Spleen (tissue), 11 donors: ENCODE measurements at regions not wholly inside any gene's neighbourhood (a gene's known extent, or its start where the extent isn't known, plus 50 kb on each side); places are given as distances from the start of the nearest gene placed in this dataset.

Experiments
- DNase-seq: peaks from one replicate; pipeline ENCODE4 v3.0.0-alpha.2; 2020
- H3K27ac ChIP-seq, 8 donors: fragments of 200-600 bp; sonication (generic) in 7 of 8; 1 replicate in 4 of 8; 2 replicates in 4 of 8; pipeline versions ENCODE4 v1.5.0 to v1.8.0; 2016 to 2021; ENCODE audit warnings: inconsistent platforms in 4 of 8, mild to moderate bottlenecking in 4 of 8, moderate library complexity in 1 of 8
- H3K27me3 ChIP-seq, 7 donors: fragments of 200-600 bp; sonication (generic) in 6 of 7; replicated peaks in 1 of 7; 1 replicate in 4 of 7; 2 replicates in 3 of 7; pipeline versions ENCODE4 v1.5.0 to v1.8.0; 2016 to 2021; ENCODE audit warnings: inconsistent platforms in 3 of 7, mild to moderate bottlenecking in 1 of 7
- H3K36me3 ChIP-seq, 6 donors: fragments of 200-600 bp; sonication (generic) in 5 of 6; 1 replicate in 4 of 6; 2 replicates in 2 of 6; pipeline versions ENCODE4 v1.5.0 to v1.8.0; 2016 to 2021; ENCODE audit warnings: inconsistent platforms in 2 of 6
- H3K4me1 ChIP-seq, 6 donors: fragments of 200-600 bp; sonication (generic) in 5 of 6; 1 replicate in 3 of 6; 2 replicates in 3 of 6; pipeline versions ENCODE4 v1.5.0 to v1.8.0; 2016 to 2021; ENCODE audit warnings: inconsistent platforms in 3 of 6
- H3K4me3 ChIP-seq, 8 donors: fragments of 200-600 bp; sonication (generic) in 7 of 8; 1 replicate in 4 of 8; 2 replicates in 4 of 8; pipeline versions ENCODE4 v1.5.0 to v1.8.0; 2016 to 2021; ENCODE audit warnings: inconsistent platforms in 4 of 8, mild to moderate bottlenecking in 4 of 8, moderate library complexity in 2 of 8
- H3K9me3 ChIP-seq, 8 donors: fragments of 200-600 bp; sonication (generic) in 7 of 8; 1 replicate in 4 of 8; 2 replicates in 4 of 8; pipeline versions ENCODE4 v1.5.0 to v1.8.0; 2016 to 2021; ENCODE audit warnings: inconsistent platforms in 4 of 8
- CTCF ChIP-seq, 11 experiments: fragments of 200-600 bp in 7 of 11; fragments of 450-650 bp in 4 of 11; sonication (generic) in 4 of 11; IDR thresholded peaks in 8 of 11; conservative IDR thresholded peaks in 3 of 11; 1 replicate in 7 of 11; 2 replicates in 4 of 11; pipeline versions ENCODE4 v1.4.0 to v1.8.0; 2016 to 2021; ENCODE audit warnings: antibody characterized with exemption in 11 of 11, inconsistent platforms in 4 of 11, mild to moderate bottlenecking in 1 of 11
- POLR2A ChIP-seq, 3 donors: fragments of 450-650 bp; IDR thresholded peaks; one replicate each; pipeline ENCODE4 v1.5.1; 2017; ENCODE audit warnings: antibody characterized with exemption in 3 of 3, mild to moderate bottlenecking in 1 of 3
- POLR2AphosphoS5 ChIP-seq, 3 donors: sonication (generic); formaldehyde crosslinking; IDR thresholded peaks; one replicate each; pipeline ENCODE4 v1.5.1; 2017; ENCODE audit warnings: antibody characterized with exemption in 3 of 3
- WGBS, 5 donors: extraction: QIAGEN DNeasy Blood & Tissue Kit in 3 of 5; methylation state at CpG; one replicate each; pipeline versions ENCODE4 v1.1.5 to v1.1.7; 2013 to 2018; 5-methylcytosine and 5-hydroxymethylcytosine counted together
- intact Hi-C: fragments of 100-400 bp; cut with DNase I; formaldehyde crosslinking; loops from one replicate; pipeline ENCODE4 v1.15.0; 2023; ENCODE audit warnings: low total_unique reads
- donor health status: healthy with polysubstance abuse.
- donor health status: DM: no; HTN: no; CAD: no; lungs with moderate emphysema.
- donor health status: DM: no; HTN: no; CAD: no.
- donor health status: Bipolar disorder and iron deficiency.
- donor health status: healthy.
- donor health status: DM: no; HTN: no; CAD: no.
- donor health status: DM: yes; HTN: yes; CAD: no.

DNA sequence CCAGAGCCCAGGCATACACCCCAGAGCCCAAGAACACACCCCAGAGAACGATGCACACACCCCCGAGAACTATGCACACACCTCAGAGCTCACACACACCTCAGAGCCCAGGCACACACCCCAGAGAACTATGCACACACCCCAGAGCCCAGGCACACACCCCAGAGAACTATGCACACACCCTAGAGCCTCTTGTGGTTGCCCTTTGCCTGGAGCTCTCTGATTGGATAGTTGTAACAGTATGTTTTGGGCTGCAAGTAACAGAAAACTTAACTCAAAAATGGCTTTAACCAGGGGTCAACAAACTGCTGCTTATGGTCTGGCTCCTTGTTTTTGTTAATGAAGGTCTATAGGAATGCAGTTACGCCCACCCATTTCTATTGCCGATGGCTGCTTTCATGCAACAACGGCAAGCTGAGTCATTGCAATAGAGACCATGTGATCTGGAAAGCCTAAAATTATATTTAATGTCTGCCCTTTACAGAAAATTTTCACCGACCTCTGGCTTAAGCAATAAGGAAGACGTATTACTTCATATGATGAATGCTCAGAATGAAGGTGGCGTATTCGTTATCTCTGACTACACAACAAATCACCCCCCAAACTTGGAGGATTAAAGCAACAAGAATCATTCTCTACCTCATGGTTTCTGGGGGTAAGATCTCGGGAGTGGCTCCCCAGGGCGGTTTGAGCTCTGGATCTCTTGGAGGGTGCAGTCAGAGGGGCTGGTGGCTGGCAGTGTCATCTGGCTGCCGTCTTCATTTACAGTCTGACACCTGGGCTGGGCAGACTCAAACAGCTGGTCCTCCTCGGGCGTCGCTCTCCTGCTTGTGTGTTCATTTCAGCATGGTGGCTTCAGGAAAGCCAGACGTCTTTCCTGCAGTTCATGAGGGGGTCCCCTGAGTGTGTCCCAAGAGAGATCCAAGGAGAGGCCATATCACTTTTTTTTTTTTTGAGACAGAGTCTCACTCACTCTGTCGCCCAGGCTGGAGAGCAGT is 66.3 kb upstream of the NCOR2 start:
- Histone ChIP-seq H3K4me3 (no peak overlapping the region), H3K27me3 (peaks cover 0 to 8% (median 0%) of the 10 kb centered on the region in 7 donors), H3K4me1 (peaks cover 0 to 12% (median 7%) of the 10 kb centered on the region in 6 donors), H3K36me3 (no peaks in the 10 kb centered on the region), H3K27ac (peak overlapping the region in 3 of 8 donors; percentile 36 to 62 (median 53)), H3K9me3 (no peaks in the 10 kb centered on the region)
- intact Hi-C loops, result no loop called here
- no peak for DNase-seq
- TF ChIP-seq CTCF (IDR thresholded peaks at IDR 0.05 in 8 of 11, conservative IDR thresholded peaks at IDR 0.05 in 3 of 11), result no peak
- WGBS, 5 donors, result 46 to 74% (median 59%) methylated on average over 14 to 17 of the region's 17 CpGs

- 85 to 93% (median 91%) methylated on average over 9 of the region's 9 CpGs for WGBS, 5 donors
- Histone ChIP-seq H3K4me3 (no peak overlapping the region), H3K27me3 (peaks cover 0 to 8% (median 0%) of the 10 kb centered on the region in 7 donors), H3K27ac (no peak overlapping the region), H3K4me1 (peaks cover 0 to 13% (median 10%) of the 10 kb centered on the region in 6 donors), H3K9me3 (no peaks in the 10 kb centered on the region), H3K36me3 (no peaks in the 10 kb centered on the region)
- no peak for TF ChIP-seq CTCF (IDR thresholded peaks at IDR 0.05 in 8 of 11, conservative IDR thresholded peaks at IDR 0.05 in 3 of 11)
- TF ChIP-seq POLR2AphosphoS5 (IDR thresholded peaks at IDR 0.05), result no peak
- no peak for TF ChIP-seq POLR2A (IDR thresholded peaks at IDR 0.05)
- no peak for DNase-seq
- intact Hi-C loops, result no loop called here
Observed at GRCh38 chr12:124632519-124632984, 65.1 kb upstream of the NCOR2 start.

DNA sequence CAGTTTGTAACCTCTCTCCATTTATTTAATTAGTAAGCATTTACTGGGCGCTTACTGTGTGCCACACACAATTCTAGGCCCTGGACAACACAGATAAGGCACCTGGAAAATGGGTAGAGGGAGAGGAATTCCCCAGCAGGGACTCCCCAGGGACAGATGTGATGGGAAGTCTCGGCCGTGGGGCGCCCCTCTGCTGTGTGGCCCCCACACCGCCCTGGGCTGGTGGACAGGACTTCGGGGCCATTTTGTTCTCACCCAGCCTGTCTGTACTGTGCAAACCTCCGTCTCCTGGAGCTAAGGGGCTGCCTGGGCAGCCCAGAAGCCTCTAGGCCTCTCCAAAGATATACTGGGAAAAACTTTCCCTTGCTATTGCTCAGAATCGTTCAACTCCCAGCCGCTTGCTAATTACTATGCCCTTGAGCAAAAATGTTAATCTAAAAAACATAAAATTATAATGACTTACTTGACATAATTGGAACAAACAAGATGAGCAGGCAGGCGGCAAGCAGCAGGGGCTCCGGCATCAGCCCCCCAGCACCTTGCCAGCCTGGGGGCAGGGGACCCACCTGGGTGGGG is 64.4 kb upstream of the NCOR2 start:
- no peak for DNase-seq
- 82 to 89% (median 87%) methylated on average over 11 of the region's 11 CpGs for WGBS, 5 donors
- H3K36me3 ChIP-seq, result no peaks in the 10 kb centered on the region
- peaks cover 0 to 21% (median 15%) of the 10 kb centered on the region in 6 donors for H3K4me1 ChIP-seq
- no peaks in the 10 kb centered on the region for H3K9me3 ChIP-seq
- no peak overlapping the region for H3K27ac ChIP-seq
- H3K27me3 ChIP-seq, result peaks cover 0 to 8% (median 0%) of the 10 kb centered on the region in 7 donors
- TF ChIP-seq POLR2A (IDR thresholded peaks at IDR 0.05), result no peak
- no peak for TF ChIP-seq POLR2AphosphoS5 (IDR thresholded peaks at IDR 0.05)
- TF ChIP-seq CTCF (IDR thresholded peaks at IDR 0.05 in 8 of 11, conservative IDR thresholded peaks at IDR 0.05 in 3 of 11), result no peak
- intact Hi-C loops, result no loop called here
- no peak overlapping the region for H3K4me3 ChIP-seq

DNA sequence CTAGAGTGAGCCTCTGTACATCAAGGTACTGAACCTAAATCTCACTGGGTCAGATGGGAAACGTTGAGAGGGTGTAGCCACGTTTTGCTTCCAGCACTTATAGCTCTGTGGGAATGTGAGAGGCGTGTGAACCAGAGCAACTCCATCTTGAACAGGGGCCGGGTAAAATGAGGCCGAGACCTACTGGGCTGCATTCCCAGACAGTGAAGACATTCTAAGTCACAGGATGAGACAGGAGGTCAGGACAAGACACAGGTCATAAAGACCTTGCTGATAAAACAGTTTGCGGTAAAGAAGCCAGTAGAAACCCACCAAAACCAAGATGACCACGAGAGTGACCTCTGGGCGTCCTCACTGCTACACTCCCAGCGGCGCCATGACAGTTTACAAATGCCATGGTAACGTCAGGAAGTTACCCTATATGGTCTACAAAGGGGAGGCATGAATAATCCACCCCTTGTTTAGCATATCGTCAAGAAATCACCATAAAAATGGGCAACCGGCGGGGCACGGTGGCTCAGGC is 63.4 kb upstream of the NCOR2 start:
- H3K36me3 ChIP-seq, result no peaks in the 10 kb centered on the region
- H3K27me3 ChIP-seq, result peaks cover 0 to 8% (median 0%) of the 10 kb centered on the region in 7 donors
- no peak overlapping the region for H3K4me3 ChIP-seq
- no peaks in the 10 kb centered on the region for H3K9me3 ChIP-seq
- no peak for TF ChIP-seq POLR2A (IDR thresholded peaks at IDR 0.05)
- TF ChIP-seq CTCF (IDR thresholded peaks at IDR 0.05 in 8 of 11, conservative IDR thresholded peaks at IDR 0.05 in 3 of 11), result no peak
- TF ChIP-seq POLR2AphosphoS5 (IDR thresholded peaks at IDR 0.05), result no peak
- DNase-seq, result no peak
- 84 to 92% (median 90%) methylated on average over 15 of the region's 15 CpGs for WGBS, 5 donors
- H3K27ac ChIP-seq, result no peak overlapping the region
- intact Hi-C loops, result no loop called here
- peaks cover 0 to 22% (median 14%) of the 10 kb centered on the region in 6 donors for H3K4me1 ChIP-seq
